ENCODE measurements at regions not wholly inside any gene's neighbourhood (a gene's known extent, or its start where the extent isn't known, plus 50 kb on each side); places are given as distances from the start of the nearest gene placed in this dataset.

DNA sequence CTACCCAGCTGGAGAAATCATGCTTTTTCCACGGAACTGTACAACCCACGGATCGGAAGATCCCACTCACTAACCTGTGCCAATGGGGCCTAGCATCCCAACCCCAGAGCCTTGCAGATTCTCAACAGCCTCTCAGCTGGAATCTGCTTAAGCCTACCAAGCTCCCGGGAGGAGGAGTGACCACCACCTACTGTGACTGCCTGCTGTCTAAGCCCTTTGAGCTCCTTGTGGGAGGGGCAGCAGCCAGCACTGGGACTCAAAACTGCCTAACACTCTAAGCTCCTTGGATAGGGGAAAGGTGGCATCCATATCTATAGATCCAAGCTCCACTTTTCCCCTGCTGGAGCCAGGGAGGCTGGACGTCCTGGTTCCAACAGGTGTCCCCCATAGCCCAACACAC, 254.4 kb upstream of the CNTNAP2 start:
- TF ChIP-seq POLR2A (IDR thresholded peaks at IDR 0.05; ENCODE audit: low read depth, low read length) (no peak), TAF1 (IDR thresholded peaks at IDR 0.05; ENCODE audit: borderline replicate concordance, low read depth, low read length) (no peak), POLR2AphosphoS5 (IDR thresholded peaks at IDR 0.05; ENCODE audit: low read depth, low read length) (no peak)
